GM21423 (cell line): ENCODE measurements at regions not wholly inside any gene's neighbourhood (a gene's known extent, or its start where the extent isn't known, plus 50 kb on each side); places are given as distances from the start of the nearest gene placed in this dataset.
"Not testable (repeated sequence)": the region's sequence is repeated elsewhere in the genome, so short reads cannot be mapped to it uniquely, and the experiment has no call there.

ENCODE experiments used
- ATAC-seq: cut with Tn5 transposase; IDR thresholded peaks from one replicate; pipeline ENCODE4 v1.9.1; 2021; ENCODE audit warnings: mild to moderate bottlenecking, moderate library complexity; ENCODE audit not compliant: unreplicated experiment

GRCh38 chr1:219039017-219039681, 134.5 kb upstream of the LYPLAL1 start:
- no peak for ATAC-seq

- ATAC-seq = no peak
These were observed 134.0 kb upstream of the LYPLAL1 start for GRCh38 chr1:219039682-219040154.

GRCh38 chr1:219040291-219040690, 133.4 kb upstream of the LYPLAL1 start:
- ATAC-seq = no peak

GRCh38 chr1:219041141-219041540, 132.5 kb upstream of the LYPLAL1 start:
- no peak for ATAC-seq

GRCh38 chr1:219041818-219042217, 131.9 kb upstream of the LYPLAL1 start:
- no peak for ATAC-seq

GRCh38 chr1:219042769-219043168, 130.9 kb upstream of the LYPLAL1 start:
- no peak for ATAC-seq

GRCh38 chr1:219045246-219045645, 128.4 kb upstream of the LYPLAL1 start:
- no peak for ATAC-seq

GRCh38 chr1:219049501-219049900, 124.2 kb upstream of the LYPLAL1 start:
- ATAC-seq = no peak

GRCh38 chr1:219050086-219050821, 123.4 kb upstream of the LYPLAL1 start:
- no peak for ATAC-seq

GRCh38 chr1:219050822-219051125, 122.9 kb upstream of the LYPLAL1 start:
- ATAC-seq = no peak

- ATAC-seq = no peak
These were observed 122.1 kb upstream of the LYPLAL1 start for GRCh38 chr1:219051547-219051946.

- no peak for ATAC-seq
These were observed 114.5 kb upstream of the LYPLAL1 start for GRCh38 chr1:219058891-219059820.

GRCh38 chr1:219060798-219061197, 112.9 kb upstream of the LYPLAL1 start:
- no peak for ATAC-seq

GRCh38 chr1:219062161-219062560, 111.5 kb upstream of the LYPLAL1 start:
- no peak for ATAC-seq

GRCh38 chr1:219066098-219066497, 107.6 kb upstream of the LYPLAL1 start:
- ATAC-seq = no peak

GRCh38 chr1:219066631-219067349, 106.9 kb upstream of the LYPLAL1 start:
- ATAC-seq = no peak

- ATAC-seq = no peak
These were observed 106.3 kb upstream of the LYPLAL1 start for GRCh38 chr1:219067350-219067712.

GRCh38 chr1:219070395-219070794, 103.3 kb upstream of the LYPLAL1 start:
- not testable (repeated sequence) for ATAC-seq

- no peak for ATAC-seq
These were observed 102.5 kb upstream of the LYPLAL1 start for GRCh38 chr1:219071209-219071608.

GRCh38 chr1:219072329-219072728, 101.3 kb upstream of the LYPLAL1 start:
- no peak for ATAC-seq
